ENCODE measurements at regions not wholly inside any gene's neighbourhood (a gene's known extent, or its start where the extent isn't known, plus 50 kb on each side); places are given as distances from the start of the nearest gene placed in this dataset.

DNA sequence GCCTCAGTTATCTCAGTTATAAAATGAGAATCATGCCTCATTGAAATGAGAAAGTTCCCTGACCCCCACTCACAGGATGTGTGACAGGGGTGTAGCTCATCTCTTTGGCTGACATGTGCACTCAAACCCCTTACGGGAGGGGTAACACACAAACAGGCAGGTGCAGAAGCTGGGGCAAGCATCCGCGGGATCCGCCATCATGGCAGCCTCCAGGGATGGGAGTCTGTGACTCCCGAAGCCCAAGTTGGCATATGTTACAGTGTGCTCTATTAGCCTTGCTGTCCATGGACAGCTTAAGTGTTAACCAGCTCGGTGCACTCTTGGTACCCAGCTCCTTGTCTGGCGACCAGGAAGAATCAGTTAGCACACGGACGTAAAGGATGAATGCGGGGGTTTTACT is 822.7 kb upstream of the SEMA6D start:
- H3K4me3 ChIP-seq: no peak overlapping the region
- no peak for DNase-seq (ENCODE audit: low read depth in 1 of 2, low spot score in 1 of 2)
- peaks cover 19% of the 10 kb centered on the region for H3K4me1 ChIP-seq (ENCODE audit: low read depth)
- TF ChIP-seq, protein P1, sequence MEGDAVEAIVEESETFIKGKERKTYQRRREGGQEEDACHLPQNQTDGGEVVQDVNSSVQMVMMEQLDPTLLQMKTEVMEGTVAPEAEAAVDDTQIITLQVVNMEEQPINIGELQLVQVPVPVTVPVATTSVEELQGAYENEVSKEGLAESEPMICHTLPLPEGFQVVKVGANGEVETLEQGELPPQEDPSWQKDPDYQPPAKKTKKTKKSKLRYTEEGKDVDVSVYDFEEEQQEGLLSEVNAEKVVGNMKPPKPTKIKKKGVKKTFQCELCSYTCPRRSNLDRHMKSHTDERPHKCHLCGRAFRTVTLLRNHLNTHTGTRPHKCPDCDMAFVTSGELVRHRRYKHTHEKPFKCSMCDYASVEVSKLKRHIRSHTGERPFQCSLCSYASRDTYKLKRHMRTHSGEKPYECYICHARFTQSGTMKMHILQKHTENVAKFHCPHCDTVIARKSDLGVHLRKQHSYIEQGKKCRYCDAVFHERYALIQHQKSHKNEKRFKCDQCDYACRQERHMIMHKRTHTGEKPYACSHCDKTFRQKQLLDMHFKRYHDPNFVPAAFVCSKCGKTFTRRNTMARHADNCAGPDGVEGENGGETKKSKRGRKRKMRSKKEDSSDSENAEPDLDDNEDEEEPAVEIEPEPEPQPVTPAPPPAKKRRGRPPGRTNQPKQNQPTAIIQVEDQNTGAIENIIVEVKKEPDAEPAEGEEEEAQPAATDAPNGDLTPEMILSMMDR (IDR thresholded peaks at IDR 0.05; ENCODE audit: low read depth, low read length): no peak
- H3K36me3 ChIP-seq: no peaks in the 10 kb centered on the region
- H3K27me3 ChIP-seq: no peaks in the 10 kb centered on the region
- no peak overlapping the region for H3K27ac ChIP-seq
- H3K9me3 ChIP-seq (ENCODE audit: low read depth): no peaks in the 10 kb centered on the region

DNA sequence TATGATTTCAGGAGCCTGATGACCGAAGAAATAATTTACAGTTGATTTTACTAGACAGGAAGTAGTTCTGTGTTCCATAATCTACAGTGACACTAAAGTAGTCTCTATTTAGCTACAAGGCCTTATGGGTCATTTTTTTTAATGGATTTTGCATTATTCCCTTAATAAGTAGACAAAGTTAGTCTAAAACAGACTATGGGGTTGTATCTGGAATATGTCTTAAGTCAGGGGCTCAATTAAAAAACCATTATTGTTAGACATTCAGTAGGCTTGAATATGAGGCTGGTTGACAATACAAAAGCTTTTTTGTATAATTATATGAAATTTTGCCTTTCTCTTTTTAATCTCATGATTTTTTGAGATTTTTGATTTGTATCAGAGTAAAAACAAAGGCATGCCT is 820.0 kb upstream of the SEMA6D start:
- Histone ChIP-seq H3K4me1 (ENCODE audit: low read depth) (peaks cover 19% of the 10 kb centered on the region), H3K27me3 (no peaks in the 10 kb centered on the region)

GRCh38 chr15:46901001-46901400 is 816.3 kb upstream of the SEMA6D start:
- peaks cover 5% of the 10 kb centered on the region for H3K4me1 ChIP-seq (ENCODE audit: low read depth)
- H3K27ac ChIP-seq: no peak overlapping the region
- no peaks in the 10 kb centered on the region for H3K36me3 ChIP-seq
- DNase-seq (ENCODE audit: low read depth in 1 of 2, low spot score in 1 of 2): no peak
- H3K27me3 ChIP-seq: no peaks in the 10 kb centered on the region
- H3K9me3 ChIP-seq (ENCODE audit: low read depth): no peaks in the 10 kb centered on the region
- H3K4me3 ChIP-seq: no peak overlapping the region
- TF ChIP-seq, protein P1 (IDR thresholded peaks at IDR 0.05; ENCODE audit: low read depth, low read length): no peak

More for the DNA sequence above, 820.0 kb upstream of the SEMA6D start:
- Histone ChIP-seq H3K9me3 (ENCODE audit: low read depth) (no peaks in the 10 kb centered on the region), H3K27ac (no peak overlapping the region), H3K4me3 (no peak overlapping the region), H3K36me3 (no peaks in the 10 kb centered on the region)
- DNase-seq (ENCODE audit: low read depth in 1 of 2, low spot score in 1 of 2): no peak
- TF ChIP-seq, protein P1 (IDR thresholded peaks at IDR 0.05; ENCODE audit: low read depth, low read length): no peak

GRCh38 chr15:46917721-46918252 is 799.5 kb upstream of the SEMA6D start:
- Histone ChIP-seq H3K36me3 (no peaks in the 10 kb centered on the region), H3K27me3 (no peaks in the 10 kb centered on the region), H3K4me1 (ENCODE audit: low read depth) (no peaks in the 10 kb centered on the region), H3K4me3 (no peak overlapping the region), H3K27ac (no peak overlapping the region), H3K9me3 (ENCODE audit: low read depth) (no peaks in the 10 kb centered on the region)
- DNase-seq (ENCODE audit: low read depth in 1 of 2, low spot score in 1 of 2): no peak
- TF ChIP-seq, protein P1 (IDR thresholded peaks at IDR 0.05; ENCODE audit: low read depth, low read length): no peak

- H3K4me1 ChIP-seq (ENCODE audit: low read depth): no peaks in the 10 kb centered on the region
- no peaks in the 10 kb centered on the region for H3K9me3 ChIP-seq (ENCODE audit: low read depth)
- H3K27ac ChIP-seq: no peak overlapping the region
- H3K27me3 ChIP-seq: no peaks in the 10 kb centered on the region
- H3K4me3 ChIP-seq: no peak overlapping the region
- H3K36me3 ChIP-seq: no peaks in the 10 kb centered on the region
- DNase-seq (ENCODE audit: low read depth in 1 of 2, low spot score in 1 of 2): no peak
- TF ChIP-seq, protein P1 (IDR thresholded peaks at IDR 0.05; ENCODE audit: low read depth, low read length): no peak
Measured at GRCh38 chr15:46918462-46919140, 798.7 kb upstream of the SEMA6D start.
